Limb (tissue), 2 donors: ENCODE measurements at regions not wholly inside any gene's neighbourhood (a gene's known extent, or its start where the extent isn't known, plus 50 kb on each side); places are given as distances from the start of the nearest gene placed in this dataset.
A peak's percentile ranks its signal among the peaks of the same experiment; 100 is the strongest.
"Not testable (repeated sequence)": the region's sequence is repeated elsewhere in the genome, so short reads cannot be mapped to it uniquely, and the experiment has no call there.

ENCODE experiments used
- DNase-seq, 2 donors: peaks; one replicate each; pipeline ENCODE4 v3.0.0-alpha.2; 2016; ENCODE audit errors: extremely low spot score in 2 of 2

- DNase-seq: peak in 1 of 2 donors; percentile 8
Observed at GRCh38 chr15:95129574-95129973, 898.2 kb downstream of the MCTP2 start.

- DNase-seq: no peak
Observed at GRCh38 chr15:95131131-95131556, 899.8 kb downstream of the MCTP2 start.

GRCh38 chr15:95132774-95133173 lies 901.4 kb downstream of the MCTP2 start:
- no peak for DNase-seq

- DNase-seq: peak in 1 of 2 donors; percentile 4
Observed at GRCh38 chr15:95134431-95135110, 903.2 kb downstream of the MCTP2 start.

- DNase-seq: no peak
Observed at GRCh38 chr15:95138604-95139270, 907.4 kb downstream of the MCTP2 start.

- no peak for DNase-seq
Observed at GRCh38 chr15:95141486-95141885, 910.1 kb downstream of the MCTP2 start.

- no peak for DNase-seq
Observed at GRCh38 chr15:95142531-95142930, 911.2 kb downstream of the MCTP2 start.

- no peak for DNase-seq
Observed at GRCh38 chr15:95146481-95146880, 915.1 kb downstream of the MCTP2 start.

GRCh38 chr15:95148183-95148582 lies 916.8 kb downstream of the MCTP2 start:
- no peak for DNase-seq

GRCh38 chr15:95149036-95149435 lies 917.7 kb downstream of the MCTP2 start:
- no peak for DNase-seq

GRCh38 chr15:95149771-95150170 lies 918.4 kb downstream of the MCTP2 start:
- no peak for DNase-seq

- no peak for DNase-seq
Observed at GRCh38 chr15:95150466-95150865, 919.1 kb downstream of the MCTP2 start.

- DNase-seq: no peak
Observed at GRCh38 chr15:95152741-95153140, 921.4 kb downstream of the MCTP2 start.

GRCh38 chr15:95153201-95153600 lies 921.8 kb downstream of the MCTP2 start:
- DNase-seq: not testable (repeated sequence)

GRCh38 chr15:95160316-95160715 lies 929.0 kb downstream of the MCTP2 start:
- DNase-seq: no peak

GRCh38 chr15:95162069-95162468 lies 930.7 kb downstream of the MCTP2 start:
- no peak for DNase-seq

GRCh38 chr15:95162531-95162930 lies 931.2 kb downstream of the MCTP2 start:
- DNase-seq: no peak

GRCh38 chr15:95162967-95163531 lies 931.7 kb downstream of the MCTP2 start:
- no peak for DNase-seq

- no peak for DNase-seq
Observed at GRCh38 chr15:95168152-95168551, 936.8 kb downstream of the MCTP2 start.

GRCh38 chr15:95168951-95169431 lies 937.6 kb downstream of the MCTP2 start:
- no peak for DNase-seq

- peak in 1 of 2 donors; percentile 35 for DNase-seq
Observed at GRCh38 chr15:95169541-95170459, 938.4 kb downstream of the MCTP2 start.
